HEK293T (cell line): ENCODE measurements at regions not wholly inside any gene's neighbourhood (a gene's known extent, or its start where the extent isn't known, plus 50 kb on each side); places are given as distances from the start of the nearest gene placed in this dataset.

Experiments used
- CTBP1 ChIP-seq: fragments of 450-650 bp; IDR thresholded peaks from 2 replicates; pipeline ENCODE4 v1.6.1; 2016; ENCODE audit warnings: borderline replicate concordance
- ELF4 ChIP-seq: fragments of 450-650 bp; IDR thresholded peaks from 2 replicates; pipeline ENCODE4 v1.6.1; 2017; ENCODE audit warnings: antibody characterized with exemption
- FOXA1 ChIP-seq: fragments of 450-650 bp; IDR thresholded peaks from 2 replicates; pipeline ENCODE4 v1.6.1; 2016; ENCODE audit warnings: mild to moderate bottlenecking
- FOXK2 ChIP-seq: fragments of 450-650 bp; IDR thresholded peaks from 2 replicates; pipeline ENCODE4 v1.6.1; 2016; ENCODE audit warnings: mild to moderate bottlenecking
- FOXM1 ChIP-seq: fragments of 450-650 bp; IDR thresholded peaks from 2 replicates; pipeline ENCODE4 v1.6.1; 2017; ENCODE audit warnings: mild to moderate bottlenecking, borderline replicate concordance
- HDGF ChIP-seq: fragments of 450-650 bp; IDR thresholded peaks from 2 replicates; pipeline ENCODE4 v1.6.1; 2017; ENCODE audit warnings: antibody characterized with exemption, borderline replicate concordance
- PKNOX1 ChIP-seq: fragments of 450-650 bp; IDR thresholded peaks from 2 replicates; pipeline ENCODE4 v1.6.1; 2016
- SP1 ChIP-seq: fragments of 450-650 bp; IDR thresholded peaks from 2 replicates; pipeline ENCODE4 v1.6.1; 2017
- SUZ12 ChIP-seq: fragments of 450-650 bp; IDR thresholded peaks from 2 replicates; pipeline ENCODE4 v1.6.1; 2016; ENCODE audit warnings: mild to moderate bottlenecking

DNA sequence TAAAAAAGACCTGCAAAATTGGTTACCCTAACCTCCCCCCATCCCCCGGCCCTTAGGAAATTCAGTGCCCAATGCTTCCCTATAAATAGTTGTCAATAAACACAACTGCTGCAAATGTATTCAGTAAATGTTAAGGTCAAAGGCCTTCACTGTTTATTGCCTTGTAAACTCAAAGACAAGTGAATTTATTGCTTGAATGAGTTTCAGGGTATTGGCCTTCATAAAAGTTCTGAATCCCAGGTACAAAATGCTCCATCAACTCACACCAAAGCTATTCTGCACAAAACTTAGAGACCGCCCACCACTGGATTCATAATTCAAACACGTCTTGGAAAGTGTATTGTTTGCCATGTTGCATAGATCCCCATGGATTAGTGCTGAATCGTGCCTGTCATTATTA, 63.3 kb upstream of the CDKN3 start:
- TF ChIP-seq SUZ12, result no peak
- no peak for TF ChIP-seq HDGF
- TF ChIP-seq FOXK2, result no peak
- TF ChIP-seq ELF4, result no peak
- TF ChIP-seq CTBP1, result no peak; the same call in 1 of the 2 replicates
- TF ChIP-seq SP1, result no peak
- peak; percentile 87 for TF ChIP-seq PKNOX1
- TF ChIP-seq FOXA1, result no peak
- TF ChIP-seq FOXM1, result no peak
